HL-60 (cell line): ENCODE measurements at regions not wholly inside any gene's neighbourhood (a gene's known extent, or its start where the extent isn't known, plus 50 kb on each side); places are given as distances from the start of the nearest gene placed in this dataset.

Experiments
- DNase-seq, 2 experiments: peaks; one replicate each; pipeline ENCODE4 v3.0.0-alpha.2; 2010 to 2020; ENCODE audit warnings: low read depth in 1 of 2, low spot score in 1 of 2
- H3K27ac ChIP-seq: fragments of 250-450 bp; sonication (Bioruptor Pico); replicated peaks from 2 replicates; pipeline ENCODE4 v1.5.1; 2020; ENCODE audit warnings: mild to moderate bottlenecking, moderate library complexity
- H3K27me3 ChIP-seq: fragments of 250-450 bp; sonication (Bioruptor Pico); 2 replicates; pipeline ENCODE4 v1.5.1; 2021; ENCODE audit warnings: mild to moderate bottlenecking, moderate library complexity; ENCODE audit not compliant: insufficient read depth, poor library complexity, severe bottlenecking
- H3K4me3 ChIP-seq: replicated peaks from 2 replicates; pipeline ENCODE4 v1.5.1; 2011; ENCODE audit warnings: mild to moderate bottlenecking, control low read depth, low read length; ENCODE audit not compliant: insufficient read depth
- GABPA ChIP-seq: IDR thresholded peaks from 2 replicates; pipeline ENCODE4 v1.6.1; 2012; ENCODE audit warnings: low read depth
- POLR2AphosphoS5 ChIP-seq: IDR thresholded peaks from 2 replicates; pipeline ENCODE4 v1.6.1; 2012; ENCODE audit warnings: low read depth
- SPI1 ChIP-seq: IDR thresholded peaks from 2 replicates; pipeline ENCODE4 v1.6.1; 2012; ENCODE audit warnings: low read depth, mild to moderate bottlenecking, borderline replicate concordance
- TF ChIP-seq, protein P1 (sequence below): IDR thresholded peaks from one replicate; pipeline ENCODE4 v1.5.1; 2011; ENCODE audit warnings: low read length, control low read depth, inconsistent platforms; ENCODE audit not compliant: insufficient read depth
- TF ChIP-seq, protein P2 (sequence below): IDR thresholded peaks from 2 replicates; pipeline ENCODE4 v1.6.1; 2012; ENCODE audit warnings: low read depth; ENCODE audit not compliant: insufficient replicate concordance

DNA sequence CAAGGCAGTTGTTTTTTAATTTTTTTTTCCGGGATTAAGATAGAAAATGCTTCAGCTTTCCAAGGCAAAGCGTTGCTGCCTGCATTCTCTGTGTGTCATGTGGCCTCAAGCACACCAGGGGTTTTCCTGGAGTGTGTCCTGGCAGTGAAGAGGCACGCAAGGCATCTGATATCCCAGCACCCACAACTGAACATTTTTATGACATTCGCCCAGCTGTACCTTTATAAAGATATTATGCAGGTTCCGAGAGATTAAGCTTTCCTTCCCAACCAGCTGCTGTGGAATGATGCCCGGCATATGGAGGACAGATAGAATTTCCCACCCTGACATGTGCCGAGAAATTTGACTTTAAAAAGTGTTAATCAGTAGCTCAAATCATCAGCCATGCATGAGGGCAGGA lies 205.6 kb downstream of the GADD45G start:
- Histone ChIP-seq H3K4me3 (no peak overlapping the region), H3K27me3 (no peaks in the 10 kb centered on the region), H3K27ac (no peak overlapping the region)
- DNase-seq: no peak
- no peak for TF ChIP-seq SPI1
- TF ChIP-seq POLR2AphosphoS5: no peak
- TF ChIP-seq, protein P1, sequence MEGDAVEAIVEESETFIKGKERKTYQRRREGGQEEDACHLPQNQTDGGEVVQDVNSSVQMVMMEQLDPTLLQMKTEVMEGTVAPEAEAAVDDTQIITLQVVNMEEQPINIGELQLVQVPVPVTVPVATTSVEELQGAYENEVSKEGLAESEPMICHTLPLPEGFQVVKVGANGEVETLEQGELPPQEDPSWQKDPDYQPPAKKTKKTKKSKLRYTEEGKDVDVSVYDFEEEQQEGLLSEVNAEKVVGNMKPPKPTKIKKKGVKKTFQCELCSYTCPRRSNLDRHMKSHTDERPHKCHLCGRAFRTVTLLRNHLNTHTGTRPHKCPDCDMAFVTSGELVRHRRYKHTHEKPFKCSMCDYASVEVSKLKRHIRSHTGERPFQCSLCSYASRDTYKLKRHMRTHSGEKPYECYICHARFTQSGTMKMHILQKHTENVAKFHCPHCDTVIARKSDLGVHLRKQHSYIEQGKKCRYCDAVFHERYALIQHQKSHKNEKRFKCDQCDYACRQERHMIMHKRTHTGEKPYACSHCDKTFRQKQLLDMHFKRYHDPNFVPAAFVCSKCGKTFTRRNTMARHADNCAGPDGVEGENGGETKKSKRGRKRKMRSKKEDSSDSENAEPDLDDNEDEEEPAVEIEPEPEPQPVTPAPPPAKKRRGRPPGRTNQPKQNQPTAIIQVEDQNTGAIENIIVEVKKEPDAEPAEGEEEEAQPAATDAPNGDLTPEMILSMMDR: no peak
- TF ChIP-seq, protein P2, sequence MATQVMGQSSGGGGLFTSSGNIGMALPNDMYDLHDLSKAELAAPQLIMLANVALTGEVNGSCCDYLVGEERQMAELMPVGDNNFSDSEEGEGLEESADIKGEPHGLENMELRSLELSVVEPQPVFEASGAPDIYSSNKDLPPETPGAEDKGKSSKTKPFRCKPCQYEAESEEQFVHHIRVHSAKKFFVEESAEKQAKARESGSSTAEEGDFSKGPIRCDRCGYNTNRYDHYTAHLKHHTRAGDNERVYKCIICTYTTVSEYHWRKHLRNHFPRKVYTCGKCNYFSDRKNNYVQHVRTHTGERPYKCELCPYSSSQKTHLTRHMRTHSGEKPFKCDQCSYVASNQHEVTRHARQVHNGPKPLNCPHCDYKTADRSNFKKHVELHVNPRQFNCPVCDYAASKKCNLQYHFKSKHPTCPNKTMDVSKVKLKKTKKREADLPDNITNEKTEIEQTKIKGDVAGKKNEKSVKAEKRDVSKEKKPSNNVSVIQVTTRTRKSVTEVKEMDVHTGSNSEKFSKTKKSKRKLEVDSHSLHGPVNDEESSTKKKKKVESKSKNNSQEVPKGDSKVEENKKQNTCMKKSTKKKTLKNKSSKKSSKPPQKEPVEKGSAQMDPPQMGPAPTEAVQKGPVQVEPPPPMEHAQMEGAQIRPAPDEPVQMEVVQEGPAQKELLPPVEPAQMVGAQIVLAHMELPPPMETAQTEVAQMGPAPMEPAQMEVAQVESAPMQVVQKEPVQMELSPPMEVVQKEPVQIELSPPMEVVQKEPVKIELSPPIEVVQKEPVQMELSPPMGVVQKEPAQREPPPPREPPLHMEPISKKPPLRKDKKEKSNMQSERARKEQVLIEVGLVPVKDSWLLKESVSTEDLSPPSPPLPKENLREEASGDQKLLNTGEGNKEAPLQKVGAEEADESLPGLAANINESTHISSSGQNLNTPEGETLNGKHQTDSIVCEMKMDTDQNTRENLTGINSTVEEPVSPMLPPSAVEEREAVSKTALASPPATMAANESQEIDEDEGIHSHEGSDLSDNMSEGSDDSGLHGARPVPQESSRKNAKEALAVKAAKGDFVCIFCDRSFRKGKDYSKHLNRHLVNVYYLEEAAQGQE: no peak
- no peak for TF ChIP-seq GABPA

DNA sequence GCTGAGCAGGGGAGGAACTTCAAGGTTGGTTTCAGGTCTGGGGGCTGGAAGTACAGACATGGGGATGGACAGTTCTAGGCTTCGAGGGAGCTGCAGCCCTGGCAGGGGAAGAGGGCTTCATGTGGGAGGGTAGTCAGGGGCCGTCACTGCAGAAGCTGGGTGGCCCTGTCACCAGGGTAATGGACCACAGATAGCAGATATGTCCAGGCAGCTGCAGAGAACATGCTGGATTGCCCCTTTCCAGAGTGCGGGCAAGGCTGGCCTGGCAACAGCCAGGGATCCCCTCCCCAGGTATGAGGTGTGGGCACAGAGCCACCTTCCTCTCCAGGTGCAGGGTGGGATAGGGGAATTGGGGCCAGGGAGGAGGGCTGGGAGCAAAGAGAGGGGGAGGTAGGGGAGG lies 206.5 kb downstream of the GADD45G start:
- no peak overlapping the region for H3K4me3 ChIP-seq
- H3K27me3 ChIP-seq: no peaks in the 10 kb centered on the region
- H3K27ac ChIP-seq: no peak overlapping the region
- TF ChIP-seq GABPA (no peak), POLR2AphosphoS5 (no peak), SPI1 (no peak)
- TF ChIP-seq, protein P2: no peak
- TF ChIP-seq, protein P1: no peak
- no peak for DNase-seq

DNA sequence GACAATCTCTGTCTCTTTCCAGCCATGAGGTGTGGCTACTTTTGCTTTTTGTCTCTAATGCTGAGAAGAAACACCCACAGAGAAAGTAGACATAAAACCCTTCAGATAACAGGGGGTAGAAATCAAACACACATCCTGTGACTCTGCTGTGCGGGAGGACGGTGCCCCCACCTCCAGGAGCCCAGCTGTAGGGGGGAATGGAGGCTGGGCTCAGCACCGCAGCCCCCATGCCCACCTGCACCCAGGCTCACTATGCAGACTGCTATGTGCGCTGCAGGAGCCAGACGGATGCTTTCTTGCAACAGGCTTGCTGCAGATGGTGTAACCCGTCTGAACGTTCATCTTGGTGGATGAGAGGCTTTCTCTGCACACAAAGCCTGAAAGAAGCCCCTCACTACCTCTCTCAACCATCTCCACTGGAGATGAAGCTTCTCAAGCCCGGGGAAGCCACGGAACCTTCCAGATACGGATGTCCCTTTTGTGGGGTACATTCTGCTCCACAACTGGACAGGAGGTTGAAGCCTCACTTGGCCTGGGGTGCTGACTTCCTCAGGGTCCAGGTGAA lies 207.2 kb downstream of the GADD45G start:
- Histone ChIP-seq H3K4me3 (no peak overlapping the region), H3K27ac (no peak overlapping the region), H3K27me3 (no peaks in the 10 kb centered on the region)
- no peak for DNase-seq
- TF ChIP-seq, protein P2: no peak
- TF ChIP-seq, protein P1: no peak
- TF ChIP-seq SPI1 (no peak), POLR2AphosphoS5 (no peak), GABPA (no peak)
